Activated CD4-positive, CD25-positive, alpha-beta regulatory T cell treated with anti-CD3 and anti-CD28 coated beads, Interleukin-2, amount 50 U/mL, for 72 hours (primary cell): ENCODE measurements at regions not wholly inside any gene's neighbourhood (a gene's known extent, or its start where the extent isn't known, plus 50 kb on each side); places are given as distances from the start of the nearest gene placed in this dataset.
"Not testable (repeated sequence)": the region's sequence is repeated elsewhere in the genome, so short reads cannot be mapped to it uniquely, and the experiment has no call there.

Source experiments
- DNase-seq: peaks from one replicate; pipeline ENCODE4 v3.0.0; 2021

- not testable (repeated sequence) for DNase-seq
These were observed 494.1 kb downstream of the TMEM135 start for GRCh38 chr11:87531835-87532234.

DNA sequence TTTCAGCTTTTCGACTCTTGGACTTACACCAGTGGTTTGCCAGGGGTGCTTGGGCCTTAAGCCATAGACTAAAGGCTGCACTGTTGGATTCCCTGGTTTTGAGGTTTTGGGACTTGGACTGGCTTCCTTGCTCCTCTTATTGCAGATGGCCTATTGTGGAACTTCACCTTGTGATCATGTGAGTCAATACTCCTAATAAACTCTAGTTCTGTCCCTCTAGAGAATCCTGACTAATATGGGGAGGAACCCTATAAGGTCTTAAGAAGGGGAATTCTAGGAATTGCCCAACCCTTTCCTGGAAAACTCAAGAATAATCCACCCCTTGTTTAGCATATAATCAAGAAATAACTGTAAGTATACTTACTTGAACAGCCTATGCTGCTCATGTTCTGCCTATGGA is 491.8 kb downstream of the TMEM135 start:
- no peak for DNase-seq

DNA sequence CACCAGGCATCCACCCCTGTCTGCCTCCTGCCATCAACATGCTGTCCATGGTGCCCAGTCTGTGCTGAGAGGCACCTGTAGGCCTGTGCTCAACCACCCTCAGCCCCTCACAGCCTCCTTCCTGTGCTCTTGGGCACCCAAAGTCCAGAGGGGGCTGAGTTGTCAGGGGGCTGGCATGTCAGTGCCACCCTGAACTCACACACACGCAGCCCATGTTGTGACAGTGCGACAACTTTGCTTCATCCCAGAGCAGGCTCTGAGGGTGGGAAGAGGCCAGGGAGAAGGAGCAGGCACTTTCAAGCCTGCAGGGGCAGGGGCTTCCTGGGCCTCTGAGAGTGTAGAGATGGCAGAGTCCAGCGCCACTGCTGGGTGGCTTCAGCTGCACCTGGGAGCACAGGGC is 491.0 kb downstream of the TMEM135 start:
- no peak for DNase-seq

DNA sequence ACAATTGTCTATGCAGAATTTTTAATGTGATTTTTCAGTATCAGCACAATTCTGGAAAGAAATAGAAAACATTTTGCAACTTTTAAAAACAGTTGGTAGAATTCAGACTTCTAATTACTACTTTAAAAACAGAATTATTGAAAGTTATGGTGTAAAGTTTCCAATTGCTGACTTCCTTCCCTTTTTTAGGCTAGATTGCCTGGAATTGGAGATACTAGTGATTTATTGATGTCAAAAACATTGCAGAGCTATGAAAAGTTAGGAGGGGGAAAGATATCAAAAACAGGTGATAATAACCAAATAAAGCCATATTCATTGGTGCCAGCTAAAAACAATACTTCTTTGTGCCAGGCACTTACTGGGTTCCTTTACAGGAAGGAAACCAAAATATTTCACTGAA is 485.5 kb downstream of the TMEM135 start:
- DNase-seq = no peak

DNA sequence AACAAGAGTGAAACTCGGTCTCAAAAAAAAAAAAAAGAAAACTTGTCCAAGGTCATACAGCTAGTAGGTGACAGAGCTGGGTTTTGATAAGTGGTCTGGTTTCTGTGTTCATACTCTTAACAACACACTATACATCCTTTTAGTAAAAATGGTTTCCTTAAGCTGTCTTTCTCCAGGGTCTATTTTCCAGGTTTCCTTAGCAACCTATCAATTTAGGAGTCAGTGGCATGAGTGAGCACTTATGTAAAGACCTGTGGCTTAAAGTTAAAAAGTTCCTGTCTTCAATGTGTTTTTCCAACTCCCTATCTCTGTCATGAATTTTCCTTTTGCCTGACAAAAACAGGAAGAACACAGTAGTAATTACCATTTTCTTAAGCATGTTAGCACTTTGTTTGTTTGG is 480.5 kb downstream of the TMEM135 start:
- DNase-seq = no peak

- no peak for DNase-seq
These were observed 479.6 kb downstream of the TMEM135 start for GRCh38 chr11:87517351-87517750.

DNA sequence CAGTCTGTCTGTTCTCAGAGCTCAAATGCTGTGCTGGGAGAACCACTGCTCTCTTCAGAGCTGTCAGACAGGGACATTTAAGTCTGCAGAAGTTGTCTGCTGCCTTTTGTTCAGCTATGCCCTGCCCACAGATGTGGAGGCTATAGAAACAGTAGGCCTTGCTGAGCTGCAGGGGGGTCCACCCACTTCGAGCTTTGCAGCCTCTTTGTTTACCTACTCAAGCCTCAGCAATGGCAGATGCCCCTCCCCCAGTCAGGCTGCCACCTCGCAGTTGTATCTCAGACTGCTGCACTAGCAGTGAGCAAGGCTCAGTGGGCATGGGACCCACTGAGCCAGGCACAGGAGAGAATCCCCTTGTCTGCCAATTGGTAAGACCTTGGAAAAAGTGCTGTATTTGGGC is 470.0 kb downstream of the TMEM135 start:
- DNase-seq = not testable (repeated sequence)

GRCh38 chr11:87506946-87507345 is 469.2 kb downstream of the TMEM135 start:
- not testable (repeated sequence) for DNase-seq

GRCh38 chr11:87501388-87501787 is 463.7 kb downstream of the TMEM135 start:
- DNase-seq = no peak

DNA sequence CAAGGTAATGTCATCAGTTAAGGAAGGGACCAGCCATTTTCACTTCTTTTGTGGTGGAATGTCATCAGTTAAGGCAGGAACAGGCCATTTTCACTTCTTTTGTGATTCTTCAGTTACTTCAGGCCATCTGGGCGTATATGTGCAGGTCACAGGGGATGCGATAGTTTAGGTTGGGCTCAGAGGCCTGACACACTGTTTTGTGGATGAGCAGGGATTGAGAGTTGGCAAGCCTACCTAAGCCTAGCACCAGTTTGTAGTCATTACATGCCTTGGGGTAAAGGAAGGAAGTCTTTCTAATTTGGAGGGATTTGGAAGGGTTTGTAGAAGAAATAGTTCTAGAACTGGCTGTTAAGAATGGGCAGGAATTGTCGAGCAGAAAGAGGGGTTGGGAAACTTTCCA is 457.2 kb downstream of the TMEM135 start:
- DNase-seq = not testable (repeated sequence)

- DNase-seq = not testable (repeated sequence)
These were observed 456.3 kb downstream of the TMEM135 start for GRCh38 chr11:87494026-87494425.

DNA sequence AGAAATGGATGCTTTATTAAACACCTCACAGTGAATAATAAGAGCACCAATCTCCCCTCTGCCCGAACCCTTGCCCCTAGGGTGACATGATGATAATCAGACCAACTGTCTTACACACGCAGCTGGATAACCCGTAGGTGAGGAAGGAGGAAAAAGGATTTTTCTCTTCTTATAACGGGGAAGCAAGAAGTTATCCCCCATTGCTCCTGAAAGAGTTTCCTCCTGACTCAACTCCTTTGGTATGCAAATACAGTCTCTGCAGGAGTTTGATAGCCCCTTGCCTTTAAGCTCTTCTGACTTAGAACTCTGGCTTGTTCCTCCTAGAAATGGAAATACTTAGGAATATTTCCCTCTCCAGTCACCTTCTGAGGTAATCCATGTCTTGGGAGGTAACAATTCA is 455.8 kb downstream of the TMEM135 start:
- DNase-seq = no peak

DNA sequence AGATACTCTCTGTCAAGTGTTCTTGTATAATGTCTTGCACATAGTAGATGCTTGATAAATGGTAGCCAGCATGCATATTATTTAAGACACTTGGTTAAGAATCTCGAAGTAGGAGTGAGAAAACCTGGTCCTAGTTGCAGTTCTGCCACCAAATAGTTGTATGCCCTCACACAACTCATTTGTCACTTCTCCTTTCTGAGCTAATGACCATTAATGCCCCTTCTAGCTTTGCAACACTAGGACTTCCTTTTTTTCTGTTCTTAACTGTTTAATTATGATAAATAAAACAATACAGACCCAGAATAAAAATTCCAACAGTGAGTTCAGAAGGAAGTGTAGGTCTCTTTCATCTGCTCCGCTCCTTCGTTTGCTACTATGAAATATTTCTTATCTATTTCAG is 453.6 kb downstream of the TMEM135 start:
- DNase-seq = no peak

GRCh38 chr11:87490671-87491070 is 452.9 kb downstream of the TMEM135 start:
- DNase-seq = no peak

- DNase-seq = no peak
These were observed 446.8 kb downstream of the TMEM135 start for GRCh38 chr11:87484566-87484965.

GRCh38 chr11:87477321-87477720 is 439.6 kb downstream of the TMEM135 start:
- DNase-seq = no peak

- DNase-seq = no peak
These were observed 435.4 kb downstream of the TMEM135 start for GRCh38 chr11:87473174-87473573.

DNA sequence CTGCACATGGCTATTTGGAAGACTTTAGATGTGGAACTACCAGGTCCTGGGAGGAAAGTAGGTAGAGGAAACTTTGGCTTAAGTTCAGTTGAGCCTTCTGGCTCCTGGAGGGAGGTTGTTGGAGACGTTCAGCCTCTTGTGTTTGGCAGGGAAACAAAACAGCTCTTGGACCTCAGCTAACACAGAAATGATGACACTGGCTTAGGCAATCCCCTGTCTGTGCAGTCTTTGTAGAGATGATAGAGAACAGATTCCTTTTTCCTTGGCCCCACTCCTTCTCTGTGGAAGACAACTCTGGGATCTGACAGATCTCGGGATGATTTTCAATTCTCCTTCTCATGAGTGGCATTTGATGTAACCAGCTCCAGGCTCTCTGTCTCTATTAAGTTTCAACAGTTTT is 428.5 kb downstream of the TMEM135 start:
- DNase-seq = no peak

DNA sequence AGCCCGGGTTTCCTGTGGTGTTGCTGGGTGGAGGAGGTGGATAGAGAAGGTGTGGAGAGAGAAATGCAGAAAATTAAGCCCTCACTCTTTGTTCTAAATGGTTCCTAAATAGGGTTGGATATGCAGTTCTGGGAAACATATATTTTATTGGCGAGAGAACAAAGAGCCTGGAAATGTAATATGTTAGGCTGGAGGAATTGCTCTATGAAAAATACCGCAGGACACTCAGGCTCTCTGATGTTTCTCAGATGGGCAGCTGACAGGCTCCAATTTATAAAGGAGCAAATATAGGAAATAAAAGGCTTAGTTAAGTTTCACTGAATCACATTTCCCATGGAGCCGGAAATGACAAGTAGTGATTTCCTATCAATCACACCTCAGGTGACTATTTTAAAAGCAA is 428.0 kb downstream of the TMEM135 start:
- no peak for DNase-seq

DNA sequence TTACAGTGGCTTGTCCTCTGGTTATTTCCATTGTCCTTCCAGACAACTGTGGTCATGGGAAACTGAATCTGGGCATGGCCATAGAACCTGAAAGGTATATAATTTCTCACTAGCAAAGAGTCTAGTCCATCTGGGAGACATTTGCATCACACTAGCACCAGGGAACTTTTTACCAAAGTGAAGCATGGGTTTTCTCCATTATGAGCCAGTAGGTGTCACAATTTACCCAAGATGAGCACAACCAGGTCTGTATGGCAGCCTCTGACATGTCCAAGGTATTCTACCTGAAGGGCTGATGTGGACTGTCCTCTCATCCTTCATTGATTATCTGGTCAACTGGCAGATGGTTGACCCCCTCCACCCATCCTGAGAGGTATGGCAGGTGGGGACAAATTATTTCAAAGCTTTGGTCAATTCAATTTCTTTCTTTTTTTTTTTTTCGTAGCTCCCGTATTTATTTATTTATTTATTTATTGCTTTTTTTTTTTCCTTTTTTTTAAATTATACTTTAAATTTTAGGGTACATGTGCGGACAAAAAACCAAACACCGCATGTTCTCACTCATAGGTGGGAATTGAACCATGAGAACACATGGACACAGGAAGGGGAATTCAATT is 425.9 kb downstream of the TMEM135 start:
- no peak for DNase-seq

GRCh38 chr11:87462171-87462570 is 424.4 kb downstream of the TMEM135 start:
- DNase-seq = no peak

- no peak for DNase-seq
These were observed 423.3 kb downstream of the TMEM135 start for GRCh38 chr11:87460842-87461637.

DNA sequence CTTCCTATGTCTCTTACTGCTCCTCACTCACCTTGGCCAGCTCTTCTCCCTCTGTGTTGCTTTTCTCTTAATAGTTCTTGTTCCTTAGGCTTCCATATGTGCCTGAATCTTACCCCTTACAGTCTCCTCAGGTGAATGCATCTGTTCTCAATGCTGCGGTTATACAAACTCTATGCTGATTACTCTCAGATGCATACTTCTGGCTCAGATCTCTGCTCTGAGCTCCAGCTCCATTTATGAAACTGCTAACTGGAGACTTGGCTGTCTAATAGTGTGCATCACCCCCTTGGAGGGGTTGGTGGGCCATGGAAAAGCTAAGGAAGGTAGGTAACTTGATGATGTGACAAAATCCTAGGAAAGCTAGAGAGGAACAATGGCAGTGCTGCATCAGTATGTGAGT is 422.5 kb downstream of the TMEM135 start:
- DNase-seq = no peak

DNA sequence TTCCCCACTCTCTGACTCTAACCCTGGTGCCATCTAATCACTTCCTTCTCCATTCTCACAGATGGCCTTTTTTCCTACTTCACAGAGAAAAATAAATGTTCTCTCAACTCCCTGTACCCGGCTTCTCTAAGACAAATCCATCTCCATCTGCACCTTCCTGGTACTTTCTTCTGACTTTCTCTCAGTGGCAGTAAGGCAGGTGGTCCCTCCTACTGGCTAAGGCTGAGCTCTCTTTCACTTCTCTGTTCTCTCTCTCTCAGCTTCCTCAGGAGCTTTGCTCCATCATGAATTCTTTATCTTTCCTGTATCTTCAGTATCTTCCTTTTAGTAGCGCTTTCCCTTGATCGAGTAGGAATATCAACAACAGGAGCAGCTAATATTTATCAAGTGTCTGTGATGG is 421.6 kb downstream of the TMEM135 start:
- no peak for DNase-seq

DNA sequence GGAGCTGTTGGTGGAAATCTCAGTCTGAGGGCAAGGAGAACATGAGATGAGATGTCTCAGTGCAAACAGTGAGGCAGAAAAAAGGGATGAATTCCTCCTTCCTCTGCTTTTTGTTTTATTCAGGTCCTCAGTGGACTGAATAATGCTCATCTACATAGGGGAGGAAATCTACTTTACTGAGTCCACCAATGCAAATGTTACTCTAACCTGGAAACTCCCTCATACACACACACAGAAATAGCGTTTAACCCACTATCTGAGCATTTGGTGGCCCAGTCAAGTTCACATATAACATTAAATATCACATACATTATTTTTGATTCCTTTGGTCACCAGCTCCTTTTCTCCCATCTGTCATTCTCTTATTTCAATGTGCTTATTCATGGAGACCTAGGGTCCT is 418.8 kb downstream of the TMEM135 start:
- no peak for DNase-seq
